HEK293 (cell line): ENCODE measurements at regions not wholly inside any gene's neighbourhood (a gene's known extent, or its start where the extent isn't known, plus 50 kb on each side); places are given as distances from the start of the nearest gene placed in this dataset.

ENCODE experiments used
- CTCF ChIA-PET: fragments of 350-600 bp; formaldehyde crosslinking; extraction: SDS; loops from one replicate; lab custom pipeline; 2021; ENCODE audit warnings: antibody characterized with exemption; lab: Yijun Ruan, JAX
- POLR2A ChIA-PET: fragments of 300-600 bp; formaldehyde crosslinking; extraction: SDS; loops from one replicate; lab custom pipeline; 2020; ENCODE audit warnings: antibody characterized with exemption, inconsistent platforms; lab: Yijun Ruan, JAX
- H3K27ac ChIP-seq: fragments of 200-500 bp; sonication (Bioruptor generic); 2 replicates; pipeline ENCODE4 v1.5.1; 2014; ENCODE audit warnings: low read depth, low read length, control low read depth, inconsistent platforms; ENCODE audit errors: extremely low read depth
- H3K36me3 ChIP-seq, 2 experiments: fragments of 200-500 bp in 1 of 2; sonication (Bioruptor generic) in 1 of 2; 1 replicate in 1 of 2; 2 replicates in 1 of 2; pipeline ENCODE4 v1.5.1; 2014 to 2017; ENCODE audit warnings: inconsistent platforms in 2 of 2, low read length in 2 of 2; ENCODE audit not compliant: control insufficient read depth in 2 of 2, insufficient read depth in 1 of 2
- H3K4me1 ChIP-seq: fragments of 200-500 bp; sonication (Bioruptor generic); 2 replicates; pipeline ENCODE4 v1.5.1; 2014; ENCODE audit warnings: mild to moderate bottlenecking, low read length, inconsistent platforms; ENCODE audit not compliant: control insufficient read depth, insufficient read depth
- H3K4me3 ChIP-seq: 2 replicates; pipeline ENCODE4 v1.5.1; 2011; ENCODE audit warnings: low read depth, mild to moderate bottlenecking, control low read depth, low read length, moderate library complexity
- H3K9me3 ChIP-seq: fragments of 200-500 bp; sonication (Bioruptor generic); 2 replicates; pipeline ENCODE4 v1.5.1; 2014; ENCODE audit warnings: low read depth, low read length, inconsistent platforms; ENCODE audit not compliant: control insufficient read depth, insufficient read depth
- BCL11A ChIP-seq: fragments of 450-650 bp; formaldehyde crosslinking; IDR thresholded peaks from 2 replicates; pipeline ENCODE4 v1.5.1; 2016; ENCODE audit warnings: low read depth, missing biosample characterization, missing genetic modification characterization
- ELK4 ChIP-seq: IDR thresholded peaks from 2 replicates; pipeline ENCODE4 v1.6.1; 2011; ENCODE audit warnings: mild to moderate bottlenecking, low read depth, low read length, borderline replicate concordance
- GLIS1 ChIP-seq: fragments of 450-650 bp; formaldehyde crosslinking; IDR thresholded peaks from 2 replicates; pipeline ENCODE4 v1.5.1; 2016; ENCODE audit warnings: missing biosample characterization, missing genetic modification characterization
- KLF17 ChIP-seq: fragments of 450-650 bp; formaldehyde crosslinking; IDR thresholded peaks from 2 replicates; pipeline ENCODE4 v1.5.1; 2016; ENCODE audit warnings: missing biosample characterization, missing genetic modification characterization
- KLF9 ChIP-seq: fragments of 450-650 bp; formaldehyde crosslinking; IDR thresholded peaks from 2 replicates; pipeline ENCODE4 v1.5.1; 2016; ENCODE audit warnings: missing biosample characterization, missing genetic modification characterization, low read depth
- PRDM6 ChIP-seq: fragments of 450-650 bp; formaldehyde crosslinking; IDR thresholded peaks from 2 replicates; pipeline ENCODE4 v1.5.1; 2017; ENCODE audit warnings: missing biosample characterization, missing genetic modification characterization
- REPIN1 ChIP-seq: fragments of 450-650 bp; formaldehyde crosslinking; IDR thresholded peaks from 2 replicates; pipeline ENCODE4 v1.5.1; 2017; ENCODE audit warnings: missing biosample characterization, missing genetic modification characterization, low read depth
- SCRT2 ChIP-seq: fragments of 450-650 bp; formaldehyde crosslinking; IDR thresholded peaks from 2 replicates; pipeline ENCODE4 v1.5.1; 2016; ENCODE audit warnings: missing biosample characterization, missing genetic modification characterization
- SP7 ChIP-seq: fragments of 450-650 bp; formaldehyde crosslinking; IDR thresholded peaks from 2 replicates; pipeline ENCODE4 v1.5.1; 2016; ENCODE audit warnings: missing biosample characterization, missing genetic modification characterization
- ZBTB1 ChIP-seq: fragments of 450-650 bp; formaldehyde crosslinking; IDR thresholded peaks from 2 replicates; pipeline ENCODE4 v1.5.1; 2016; ENCODE audit warnings: missing biosample characterization, missing genetic modification characterization
- ZBTB11 ChIP-seq: fragments of 450-650 bp; formaldehyde crosslinking; conservative IDR thresholded peaks from 2 replicates; pipeline ENCODE4 v1.5.1; 2016; ENCODE audit warnings: low read depth, missing biosample characterization, missing genetic modification characterization
- ZBTB17 ChIP-seq: fragments of 450-650 bp; formaldehyde crosslinking; IDR thresholded peaks from 2 replicates; pipeline ENCODE4 v1.5.1; 2016; ENCODE audit warnings: missing biosample characterization, missing genetic modification characterization
- ZBTB8A ChIP-seq: fragments of 450-650 bp; formaldehyde crosslinking; IDR thresholded peaks from 2 replicates; pipeline ENCODE4 v1.5.1; 2016; ENCODE audit warnings: missing biosample characterization, missing genetic modification characterization
- ZNF112 ChIP-seq: fragments of 450-650 bp; formaldehyde crosslinking; IDR thresholded peaks from 2 replicates; pipeline ENCODE4 v1.5.0; 2017; ENCODE audit warnings: missing biosample characterization, missing genetic modification characterization
- ZNF155 ChIP-seq: fragments of 450-650 bp; formaldehyde crosslinking; IDR thresholded peaks from 2 replicates; pipeline ENCODE4 v1.5.1; 2016; ENCODE audit warnings: missing biosample characterization, missing genetic modification characterization
- ZNF2 ChIP-seq: fragments of 450-650 bp; formaldehyde crosslinking; IDR thresholded peaks from 2 replicates; pipeline ENCODE4 v1.5.1; 2016; ENCODE audit warnings: missing biosample characterization, missing genetic modification characterization
- ZNF23 ChIP-seq: fragments of 450-650 bp; formaldehyde crosslinking; IDR thresholded peaks from 2 replicates; pipeline ENCODE4 v1.5.1; 2016; ENCODE audit warnings: missing biosample characterization, missing genetic modification characterization, borderline replicate concordance
- ZNF26 ChIP-seq: fragments of 450-650 bp; formaldehyde crosslinking; IDR thresholded peaks from 2 replicates; pipeline ENCODE4 v1.5.1; 2016; ENCODE audit warnings: missing biosample characterization, missing genetic modification characterization
- ZNF292 ChIP-seq: fragments of 450-650 bp; formaldehyde crosslinking; IDR thresholded peaks from 2 replicates; pipeline ENCODE4 v1.5.1; 2016; ENCODE audit warnings: low read depth, missing biosample characterization, missing genetic modification characterization, borderline replicate concordance
- ZNF404 ChIP-seq: fragments of 450-650 bp; formaldehyde crosslinking; IDR thresholded peaks from 2 replicates; pipeline ENCODE4 v1.5.1; 2017; ENCODE audit warnings: missing biosample characterization, missing genetic modification characterization
- ZNF426 ChIP-seq: fragments of 450-650 bp; formaldehyde crosslinking; IDR thresholded peaks from 2 replicates; pipeline ENCODE4 v1.5.1; 2017; ENCODE audit warnings: missing biosample characterization, missing genetic modification characterization, mild to moderate bottlenecking, inconsistent platforms, moderate library complexity
- ZNF473 ChIP-seq: fragments of 450-650 bp; formaldehyde crosslinking; IDR thresholded peaks from 2 replicates; pipeline ENCODE4 v1.5.1; 2017; ENCODE audit warnings: missing biosample characterization, missing genetic modification characterization
- ZNF521 ChIP-seq: fragments of 450-650 bp; formaldehyde crosslinking; IDR thresholded peaks from 2 replicates; pipeline ENCODE4 v1.5.1; 2017; ENCODE audit warnings: missing biosample characterization, mild to moderate bottlenecking, missing genetic modification characterization
- ZNF677 ChIP-seq: fragments of 450-650 bp; IDR thresholded peaks from 2 replicates; pipeline ENCODE4 v1.5.0; 2018; ENCODE audit warnings: missing biosample characterization, mild to moderate bottlenecking, missing genetic modification characterization, moderate library complexity
- ZNF692 ChIP-seq: fragments of 450-650 bp; formaldehyde crosslinking; IDR thresholded peaks from 2 replicates; pipeline ENCODE4 v1.5.1; 2016; ENCODE audit warnings: missing biosample characterization, missing genetic modification characterization
- ZSCAN4 ChIP-seq: fragments of 450-650 bp; formaldehyde crosslinking; IDR thresholded peaks from 2 replicates; pipeline ENCODE4 v1.5.1; 2017; ENCODE audit warnings: missing biosample characterization, missing genetic modification characterization

GRCh38 chr21:27419153-27419552, 452.3 kb upstream of the ADAMTS5 start:
- H3K27ac ChIP-seq, result no peak overlapping the region
- ChIA-PET CTCF (no interaction called here), POLR2A (no interaction called here)
- H3K36me3 ChIP-seq, result no peaks in the 10 kb centered on the region
- TF ChIP-seq SCRT2 (no peak), ZNF521 (tag by site-specific recombination) (no peak), ZBTB1 (tag by site-specific recombination) (no peak), ZNF404 (tag by site-specific recombination) (no peak), ZNF292 (tag by site-specific recombination) (no peak), ZBTB17 (no peak), ZNF677 (no peak), ZNF426 (tag by site-specific recombination) (no peak), ZNF23 (tag by site-specific recombination) (no peak), KLF17 (tag by site-specific recombination) (no peak), ZNF26 (tag by site-specific recombination) (no peak), ZNF112 (tag by site-specific recombination) (no peak), ZNF2 (tag by site-specific recombination) (no peak), BCL11A (tag by site-specific recombination) (no peak), ZNF155 (no peak), ZBTB8A (tag by site-specific recombination) (no peak), ZSCAN4 (tag by site-specific recombination) (no peak), SP7 (no peak), KLF9 (tag by site-specific recombination) (no peak), ELK4 (no peak)
- H3K4me3 ChIP-seq, result no peak overlapping the region
- no peaks in the 10 kb centered on the region for H3K9me3 ChIP-seq
- no peaks in the 10 kb centered on the region for H3K4me1 ChIP-seq

GRCh38 chr21:27418346-27418745, 451.5 kb upstream of the ADAMTS5 start:
- H3K4me1 ChIP-seq, result no peaks in the 10 kb centered on the region
- TF ChIP-seq PRDM6 (tag by site-specific recombination) (no peak), ZBTB11 (tag by site-specific recombination) (no peak), REPIN1 (no peak), ZNF692 (tag by site-specific recombination) (no peak), ZNF473 (tag by site-specific recombination) (no peak), GLIS1 (no peak)
- TF ChIP-seq, all 188 proteins: peak for 0
- H3K27ac ChIP-seq, result no peak overlapping the region
- ChIA-PET CTCF (interaction anchor here (0.6 kb wide), 1 partner anchor 372 kb away, joined by 3 read pairs; no protein-coding TSS in a partner anchor), POLR2A (no interaction called here)
- H3K9me3 ChIP-seq, result no peaks in the 10 kb centered on the region
- H3K36me3 ChIP-seq, result no peaks in the 10 kb centered on the region
- no peak overlapping the region for H3K4me3 ChIP-seq
